SK-N-SH (cell line): ENCODE measurements at regions not wholly inside any gene's neighbourhood (a gene's known extent, or its start where the extent isn't known, plus 50 kb on each side); places are given as distances from the start of the nearest gene placed in this dataset.

Source experiments
- EZH2phosphoT487 ChIP-seq: fragments of 200-600 bp; sonication (generic); IDR thresholded peaks from 2 replicates; pipeline ENCODE4 v1.6.1; 2017; ENCODE audit warnings: low read depth, mixed run types, mild to moderate bottlenecking, antibody characterized with exemption, moderate library complexity, borderline replicate concordance
- NRF1 ChIP-seq: IDR thresholded peaks from 2 replicates; pipeline ENCODE4 v1.6.1; 2012; ENCODE audit warnings: low read depth, mild to moderate bottlenecking, low read length
- TAF1 ChIP-seq: IDR thresholded peaks from 2 replicates; pipeline ENCODE4 v1.6.1; 2012; ENCODE audit warnings: low read depth, mild to moderate bottlenecking, low read length, moderate library complexity, borderline replicate concordance
- TEAD4 ChIP-seq: IDR thresholded peaks from 2 replicates; pipeline ENCODE4 v1.4.0; 2012; ENCODE audit warnings: mild to moderate bottlenecking, borderline replicate concordance; ENCODE audit not compliant: insufficient read depth
- TF ChIP-seq, protein P1 (sequence below): fragments of 200-600 bp; sonication (generic); IDR thresholded peaks from 2 replicates; pipeline ENCODE4 v1.6.1; 2017; ENCODE audit warnings: antibody characterized with exemption, mild to moderate bottlenecking, moderate library complexity

- TF ChIP-seq TAF1, result no peak
- no peak for TF ChIP-seq NRF1
- TF ChIP-seq EZH2phosphoT487, result no peak
- TF ChIP-seq, protein P1, sequence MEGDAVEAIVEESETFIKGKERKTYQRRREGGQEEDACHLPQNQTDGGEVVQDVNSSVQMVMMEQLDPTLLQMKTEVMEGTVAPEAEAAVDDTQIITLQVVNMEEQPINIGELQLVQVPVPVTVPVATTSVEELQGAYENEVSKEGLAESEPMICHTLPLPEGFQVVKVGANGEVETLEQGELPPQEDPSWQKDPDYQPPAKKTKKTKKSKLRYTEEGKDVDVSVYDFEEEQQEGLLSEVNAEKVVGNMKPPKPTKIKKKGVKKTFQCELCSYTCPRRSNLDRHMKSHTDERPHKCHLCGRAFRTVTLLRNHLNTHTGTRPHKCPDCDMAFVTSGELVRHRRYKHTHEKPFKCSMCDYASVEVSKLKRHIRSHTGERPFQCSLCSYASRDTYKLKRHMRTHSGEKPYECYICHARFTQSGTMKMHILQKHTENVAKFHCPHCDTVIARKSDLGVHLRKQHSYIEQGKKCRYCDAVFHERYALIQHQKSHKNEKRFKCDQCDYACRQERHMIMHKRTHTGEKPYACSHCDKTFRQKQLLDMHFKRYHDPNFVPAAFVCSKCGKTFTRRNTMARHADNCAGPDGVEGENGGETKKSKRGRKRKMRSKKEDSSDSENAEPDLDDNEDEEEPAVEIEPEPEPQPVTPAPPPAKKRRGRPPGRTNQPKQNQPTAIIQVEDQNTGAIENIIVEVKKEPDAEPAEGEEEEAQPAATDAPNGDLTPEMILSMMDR, result no peak
- TF ChIP-seq TEAD4, result no peak
Measured at GRCh38 chr11:87518266-87518665, 480.5 kb downstream of the TMEM135 start.
